ENCODE measurements at regions not wholly inside any gene's neighbourhood (a gene's known extent, or its start where the extent isn't known, plus 50 kb on each side); places are given as distances from the start of the nearest gene placed in this dataset.

GRCh38 chr13:30026909-30027308 is 176.5 kb upstream of the UBL3 start:
- TF ChIP-seq, protein P1, sequence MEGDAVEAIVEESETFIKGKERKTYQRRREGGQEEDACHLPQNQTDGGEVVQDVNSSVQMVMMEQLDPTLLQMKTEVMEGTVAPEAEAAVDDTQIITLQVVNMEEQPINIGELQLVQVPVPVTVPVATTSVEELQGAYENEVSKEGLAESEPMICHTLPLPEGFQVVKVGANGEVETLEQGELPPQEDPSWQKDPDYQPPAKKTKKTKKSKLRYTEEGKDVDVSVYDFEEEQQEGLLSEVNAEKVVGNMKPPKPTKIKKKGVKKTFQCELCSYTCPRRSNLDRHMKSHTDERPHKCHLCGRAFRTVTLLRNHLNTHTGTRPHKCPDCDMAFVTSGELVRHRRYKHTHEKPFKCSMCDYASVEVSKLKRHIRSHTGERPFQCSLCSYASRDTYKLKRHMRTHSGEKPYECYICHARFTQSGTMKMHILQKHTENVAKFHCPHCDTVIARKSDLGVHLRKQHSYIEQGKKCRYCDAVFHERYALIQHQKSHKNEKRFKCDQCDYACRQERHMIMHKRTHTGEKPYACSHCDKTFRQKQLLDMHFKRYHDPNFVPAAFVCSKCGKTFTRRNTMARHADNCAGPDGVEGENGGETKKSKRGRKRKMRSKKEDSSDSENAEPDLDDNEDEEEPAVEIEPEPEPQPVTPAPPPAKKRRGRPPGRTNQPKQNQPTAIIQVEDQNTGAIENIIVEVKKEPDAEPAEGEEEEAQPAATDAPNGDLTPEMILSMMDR (IDR thresholded peaks at IDR 0.05; ENCODE audit: insufficient read depth, missing control alignments) = no peak
- FAIRE-seq (no peak), DNase-seq (ENCODE audit: insufficient read length, low spot score) (no peak)

DNA sequence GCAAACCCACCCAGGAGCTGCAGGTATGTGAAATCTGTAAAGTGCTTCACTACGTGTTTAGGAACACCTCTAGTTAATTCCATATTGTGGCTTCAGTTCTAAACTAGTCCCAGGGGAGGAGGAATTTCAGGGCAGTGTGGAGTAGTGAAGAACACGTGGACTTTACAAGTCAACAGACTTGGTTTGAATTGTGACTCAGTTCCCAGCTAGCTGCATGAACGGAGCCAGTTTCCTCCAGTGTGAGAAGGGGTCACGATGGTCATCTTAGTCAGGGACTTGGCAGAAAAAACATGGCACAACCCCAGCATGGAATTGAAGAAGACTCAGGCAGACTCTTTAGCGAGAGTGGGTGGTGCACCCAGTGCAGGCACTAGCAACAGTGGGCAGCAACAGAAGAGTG is 175.7 kb upstream of the UBL3 start:
- DNase-seq (ENCODE audit: insufficient read length, low spot score) = no peak
- TF ChIP-seq, protein P1 (IDR thresholded peaks at IDR 0.05; ENCODE audit: insufficient read depth, missing control alignments) = no peak
- FAIRE-seq = no peak

DNA sequence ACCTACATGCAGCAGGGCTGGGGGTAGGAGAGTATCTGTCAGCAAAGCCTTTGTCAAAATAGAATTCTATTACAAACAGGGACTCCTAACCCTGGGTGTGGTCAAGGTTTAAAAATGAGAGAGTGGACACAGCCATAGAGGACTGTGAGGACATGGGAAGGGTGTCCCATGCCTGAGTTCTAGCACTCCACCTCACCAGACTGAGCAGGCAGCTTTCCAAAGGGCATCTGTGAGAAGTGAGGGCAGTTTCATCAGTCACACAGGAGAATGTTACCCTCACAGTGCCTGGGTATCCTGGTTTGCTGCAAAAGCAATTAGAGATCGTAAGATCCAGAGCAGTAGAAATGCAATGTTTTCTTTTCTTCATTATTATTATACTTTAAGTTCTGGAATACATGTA is 174.9 kb upstream of the UBL3 start:
- TF ChIP-seq, protein P1 (IDR thresholded peaks at IDR 0.05; ENCODE audit: insufficient read depth, missing control alignments) = no peak
- DNase-seq (ENCODE audit: insufficient read length, low spot score) = no peak
- FAIRE-seq = no peak

- FAIRE-seq (no peak), DNase-seq (ENCODE audit: insufficient read length, low spot score) (no peak)
- TF ChIP-seq, protein P1 (IDR thresholded peaks at IDR 0.05; ENCODE audit: insufficient read depth, missing control alignments) = no peak
Observed at GRCh38 chr13:30024125-30024865, 173.9 kb upstream of the UBL3 start.

- FAIRE-seq (no peak), DNase-seq (ENCODE audit: insufficient read length, low spot score) (no peak)
- TF ChIP-seq, protein P1 (IDR thresholded peaks at IDR 0.05; ENCODE audit: insufficient read depth, missing control alignments) = no peak
Observed at GRCh38 chr13:30023196-30023895, 172.9 kb upstream of the UBL3 start.

DNA sequence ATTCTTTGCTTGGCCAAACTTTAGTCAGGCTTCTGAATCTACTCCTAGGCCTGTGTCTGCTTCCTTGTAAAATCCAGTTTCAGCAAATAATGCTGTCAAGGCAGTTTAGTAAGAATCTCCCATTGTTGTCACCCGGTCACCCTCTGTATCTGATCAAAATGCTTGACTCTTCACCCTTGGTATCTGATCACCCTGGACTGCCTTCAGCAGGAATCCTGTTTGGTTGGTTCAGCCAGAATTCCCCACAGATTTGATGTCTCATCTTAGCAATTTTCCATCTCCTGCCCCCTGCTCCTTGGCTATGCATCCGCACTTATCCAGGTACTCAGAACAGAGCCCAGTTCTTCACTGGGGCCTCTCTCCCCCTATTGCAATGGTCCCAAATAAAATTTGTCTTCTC is 172.4 kb upstream of the UBL3 start:
- DNase-seq (ENCODE audit: insufficient read length, low spot score) = no peak
- FAIRE-seq = no peak
- TF ChIP-seq, protein P1 (IDR thresholded peaks at IDR 0.05; ENCODE audit: insufficient read depth, missing control alignments) = no peak

- TF ChIP-seq, protein P1 (IDR thresholded peaks at IDR 0.05; ENCODE audit: insufficient read depth, missing control alignments) = no peak
- FAIRE-seq = no peak
- DNase-seq (ENCODE audit: insufficient read length, low spot score) = no peak
Observed at GRCh38 chr13:30022256-30022655, 171.8 kb upstream of the UBL3 start.

All from D721Med (cell line).